SH-SY5Y (cell line): ENCODE measurements at regions not wholly inside any gene's neighbourhood (a gene's known extent, or its start where the extent isn't known, plus 50 kb on each side); places are given as distances from the start of the nearest gene placed in this dataset.

Experiments
- GATA2 ChIP-seq: IDR thresholded peaks from 2 replicates; pipeline ENCODE4 v1.6.1; 2011; ENCODE audit warnings: mild to moderate bottlenecking, low read depth, low read length
- GATA3 ChIP-seq: IDR thresholded peaks from 2 replicates; pipeline ENCODE4 v1.6.1; 2011; ENCODE audit warnings: low read depth, mild to moderate bottlenecking, low read length, moderate library complexity

- TF ChIP-seq GATA2 (no peak), GATA3 (no peak)
These were observed 93.2 kb upstream of the STEAP1 start for GRCh38 chr7:90061077-90061476.
